Astrocyte (in vitro differentiated cells and primary cell): ENCODE measurements at regions not wholly inside any gene's neighbourhood (a gene's known extent, or its start where the extent isn't known, plus 50 kb on each side); places are given as distances from the start of the nearest gene placed in this dataset.

Experiments
- CTCF ChIP-seq: IDR thresholded peaks from 2 replicates; pipeline ENCODE4 v1.5.1; 2011; ENCODE audit warnings: low read depth, mild to moderate bottlenecking, inconsistent platforms, low read length, moderate library complexity; ENCODE audit not compliant: insufficient read depth
- EZH2 ChIP-seq: IDR thresholded peaks from 2 replicates; pipeline ENCODE4 v1.6.1; 2012; ENCODE audit warnings: mild to moderate bottlenecking, low read length, inconsistent platforms; ENCODE audit not compliant: insufficient read depth

GRCh38 chr5:51651476-51651875 lies 268.2 kb downstream of the ISL1 start:
- TF ChIP-seq CTCF (no peak), EZH2 (no peak)
